ENCODE measurements at regions not wholly inside any gene's neighbourhood (a gene's known extent, or its start where the extent isn't known, plus 50 kb on each side); places are given as distances from the start of the nearest gene placed in this dataset.

DNA sequence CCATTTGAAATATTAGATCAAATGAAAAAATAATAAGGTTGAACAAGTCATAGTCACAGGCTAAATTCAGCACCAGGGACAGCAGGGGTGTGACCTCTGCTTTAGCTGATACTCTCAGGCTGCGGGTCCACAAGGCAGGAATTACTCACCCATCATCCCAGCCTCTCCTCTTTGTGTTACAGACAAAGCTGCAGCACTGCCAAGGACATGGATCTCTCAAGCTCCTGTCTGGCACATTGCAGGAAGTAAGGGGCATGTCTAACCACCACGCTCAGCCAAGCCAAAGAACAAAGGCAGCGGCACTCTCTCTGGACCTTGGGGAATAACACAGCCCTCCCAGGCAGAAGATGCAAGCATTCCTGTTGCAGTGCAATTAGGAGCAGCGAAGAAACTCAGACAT lies 783.8 kb downstream of the VRK1 start:
- no peak for DNase-seq (ENCODE audit: low read depth)

DNA sequence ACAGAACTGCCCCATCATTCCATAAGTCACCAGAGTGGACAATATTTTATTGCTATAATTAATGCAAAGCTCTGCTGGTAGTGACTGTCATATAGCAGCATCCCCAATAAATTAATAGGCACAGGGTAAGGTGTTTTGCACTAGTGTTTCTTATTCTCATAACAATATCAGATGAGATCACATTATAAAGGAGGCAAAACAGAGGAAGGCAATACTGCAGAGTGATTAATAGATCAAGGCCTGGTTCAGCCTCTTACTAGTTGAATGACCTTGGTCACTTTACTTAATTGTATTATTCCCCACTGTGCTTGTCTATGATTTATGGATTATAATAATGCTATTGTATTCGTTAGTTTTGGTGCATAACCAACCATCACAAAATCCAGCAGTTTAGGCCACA lies 784.8 kb downstream of the VRK1 start:
- DNase-seq (ENCODE audit: low read depth) = no peak

DNA sequence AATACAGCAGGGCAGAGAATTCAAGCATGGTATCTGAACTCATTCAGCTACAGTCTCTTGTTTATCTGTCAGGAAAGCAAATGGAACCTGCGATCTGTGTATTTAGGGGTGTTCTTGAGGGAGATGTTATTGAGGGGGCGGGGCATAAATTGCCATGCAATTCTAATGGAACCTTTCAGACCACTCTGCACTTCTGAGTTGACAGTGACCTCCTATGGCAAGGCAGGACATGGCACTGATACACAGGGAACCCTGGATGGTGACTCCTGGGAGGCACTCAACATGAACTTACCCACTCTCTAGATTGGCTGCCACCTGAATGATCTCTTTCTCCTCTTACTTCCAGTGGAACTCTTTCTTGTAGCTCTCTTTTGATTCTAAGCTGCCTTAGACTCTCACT lies 787.3 kb downstream of the VRK1 start:
- no peak for DNase-seq (ENCODE audit: low read depth)

DNA sequence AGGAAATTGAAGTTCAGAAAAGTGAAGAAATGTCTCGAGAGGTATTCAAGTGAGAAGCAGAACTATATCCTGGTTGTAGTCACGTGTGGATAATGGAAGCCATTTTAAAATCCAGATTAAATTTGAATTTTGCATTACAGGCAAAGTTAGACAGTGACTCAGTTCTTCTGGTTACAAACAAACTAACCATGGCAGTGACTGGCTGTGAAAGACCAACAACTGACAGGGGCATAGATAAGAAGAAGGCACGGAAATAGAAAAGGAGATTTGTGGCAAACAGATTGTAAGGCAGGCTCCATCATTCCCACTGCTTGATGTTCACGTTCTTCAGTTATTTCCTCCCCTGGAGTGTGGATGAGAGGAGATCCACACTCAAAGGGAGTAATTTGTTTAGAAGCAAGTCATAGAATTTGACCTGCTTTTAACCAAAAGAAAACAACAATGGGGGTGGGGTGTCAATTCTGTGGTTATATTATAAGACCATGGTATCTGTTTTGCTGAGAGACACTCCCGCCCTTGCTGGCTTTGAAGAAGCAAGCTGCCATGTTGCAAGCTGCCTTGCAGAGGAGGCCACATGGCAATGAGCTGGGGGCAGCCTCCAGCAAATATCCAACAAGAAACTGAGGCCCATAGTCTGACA lies 795.3 kb downstream of the VRK1 start:
- no peak for DNase-seq (ENCODE audit: low read depth)

DNA sequence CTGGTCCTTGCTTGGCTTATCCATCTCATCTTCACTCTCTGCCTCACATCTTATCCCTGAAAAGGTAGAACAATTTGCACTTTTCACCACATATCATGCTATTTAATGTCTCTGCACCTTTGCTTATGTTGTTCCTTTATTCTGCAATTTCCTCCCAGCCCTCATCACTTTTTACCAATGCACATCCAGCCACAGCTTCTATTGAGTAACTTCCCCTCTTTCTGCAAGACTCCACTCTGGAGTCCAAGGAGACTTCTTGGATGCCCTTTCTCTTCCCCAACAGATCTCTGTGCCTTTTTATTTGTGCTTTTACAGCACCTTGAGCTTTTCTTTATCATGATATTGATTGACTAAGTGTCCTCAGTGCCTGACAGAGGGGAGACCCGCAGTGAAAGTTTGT lies 797.1 kb downstream of the VRK1 start:
- DNase-seq (ENCODE audit: low read depth) = no peak

DNA sequence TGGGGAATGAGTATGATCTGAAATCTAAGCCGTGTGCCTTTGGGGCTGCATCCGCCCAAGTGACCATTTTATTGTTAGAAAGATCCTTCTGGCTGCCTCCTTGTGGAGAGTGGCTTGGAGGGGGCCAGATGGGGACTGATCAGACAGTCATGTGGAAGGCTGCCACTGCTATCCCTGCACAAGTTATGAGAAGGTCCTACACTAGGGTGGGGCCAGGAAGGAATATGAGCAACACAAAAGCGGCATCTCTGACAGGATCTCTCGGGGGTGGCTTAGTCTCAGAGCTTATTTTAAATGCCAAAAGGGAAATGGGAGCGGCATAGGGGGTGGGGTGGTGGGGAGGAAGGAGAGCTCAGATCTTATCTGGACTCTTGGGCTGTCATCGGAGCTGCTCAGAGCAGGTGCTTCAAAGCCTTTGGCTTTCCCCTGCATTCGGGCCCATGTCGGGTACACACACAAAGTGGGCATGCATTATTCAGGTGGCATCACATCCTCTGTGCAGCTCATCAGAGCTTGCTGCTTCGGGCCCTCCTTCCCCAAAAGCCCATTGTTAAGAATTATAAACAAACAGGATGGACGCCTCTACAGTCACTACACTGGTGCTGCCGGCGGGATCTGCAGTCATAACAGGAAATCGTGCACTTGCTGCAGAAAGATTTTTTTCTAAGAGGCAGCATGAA lies 805.4 kb downstream of the VRK1 start:
- peak; percentile 22 for DNase-seq (ENCODE audit: low read depth)

DNA sequence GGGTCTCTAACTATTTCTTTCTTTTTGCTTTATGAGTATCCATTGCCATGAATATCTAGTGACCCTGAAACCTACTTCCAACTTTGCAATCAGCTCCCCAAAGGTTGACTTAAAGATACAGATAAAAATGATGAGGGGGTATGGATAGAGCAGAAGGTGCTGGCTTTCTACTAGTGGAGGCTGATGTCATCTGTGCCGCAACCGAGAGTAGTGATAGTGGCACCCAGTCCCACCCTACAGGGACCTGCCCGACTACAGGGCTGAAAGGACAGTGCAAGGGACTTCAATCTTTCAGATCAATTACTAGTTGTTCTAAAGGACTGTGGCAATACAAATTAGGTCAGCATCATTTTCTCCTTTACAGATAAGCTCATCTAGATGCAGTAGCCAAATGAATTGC lies 806.0 kb downstream of the VRK1 start:
- no peak for DNase-seq (ENCODE audit: low read depth)

DNA sequence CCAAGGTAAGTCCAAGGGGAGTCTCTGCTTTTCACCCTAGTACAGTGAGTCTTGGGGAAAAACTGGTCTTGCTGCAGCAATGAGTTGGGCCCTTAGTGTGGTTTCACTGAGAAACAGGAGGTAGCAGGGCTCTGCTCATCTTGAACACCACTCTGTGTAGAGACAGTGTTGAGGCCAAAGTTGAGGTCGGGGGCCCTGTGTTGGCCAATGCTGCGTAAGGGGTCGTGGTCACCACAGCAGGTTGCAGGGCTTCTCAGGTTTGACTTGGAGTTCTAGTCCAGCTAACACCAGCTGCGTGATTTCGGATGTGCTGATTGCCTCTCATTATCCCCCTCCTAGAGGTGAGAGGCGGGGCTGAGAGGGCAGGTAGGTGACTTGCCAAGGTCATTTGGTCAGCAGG lies 807.5 kb downstream of the VRK1 start:
- DNase-seq (ENCODE audit: low read depth) = no peak

DNA sequence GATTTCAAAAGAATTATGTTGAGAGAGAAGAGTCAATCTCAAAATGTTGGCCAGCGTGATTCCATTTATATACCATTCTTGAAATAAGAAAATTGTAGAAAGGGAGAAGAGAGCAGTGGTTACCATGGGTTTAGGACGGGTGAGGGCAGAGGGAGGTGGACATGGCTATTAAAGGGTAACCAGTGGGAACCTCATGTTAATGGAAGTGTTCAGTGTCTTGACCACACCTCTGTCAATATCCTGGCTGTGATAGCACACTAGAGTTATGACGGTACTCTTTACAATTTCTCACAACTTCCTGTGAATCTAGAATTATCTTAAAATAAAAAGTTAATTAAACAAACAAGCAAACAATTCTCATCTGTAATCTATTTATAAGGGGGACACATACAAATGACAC lies 821.2 kb downstream of the VRK1 start:
- DNase-seq (ENCODE audit: low read depth) = no peak

DNA sequence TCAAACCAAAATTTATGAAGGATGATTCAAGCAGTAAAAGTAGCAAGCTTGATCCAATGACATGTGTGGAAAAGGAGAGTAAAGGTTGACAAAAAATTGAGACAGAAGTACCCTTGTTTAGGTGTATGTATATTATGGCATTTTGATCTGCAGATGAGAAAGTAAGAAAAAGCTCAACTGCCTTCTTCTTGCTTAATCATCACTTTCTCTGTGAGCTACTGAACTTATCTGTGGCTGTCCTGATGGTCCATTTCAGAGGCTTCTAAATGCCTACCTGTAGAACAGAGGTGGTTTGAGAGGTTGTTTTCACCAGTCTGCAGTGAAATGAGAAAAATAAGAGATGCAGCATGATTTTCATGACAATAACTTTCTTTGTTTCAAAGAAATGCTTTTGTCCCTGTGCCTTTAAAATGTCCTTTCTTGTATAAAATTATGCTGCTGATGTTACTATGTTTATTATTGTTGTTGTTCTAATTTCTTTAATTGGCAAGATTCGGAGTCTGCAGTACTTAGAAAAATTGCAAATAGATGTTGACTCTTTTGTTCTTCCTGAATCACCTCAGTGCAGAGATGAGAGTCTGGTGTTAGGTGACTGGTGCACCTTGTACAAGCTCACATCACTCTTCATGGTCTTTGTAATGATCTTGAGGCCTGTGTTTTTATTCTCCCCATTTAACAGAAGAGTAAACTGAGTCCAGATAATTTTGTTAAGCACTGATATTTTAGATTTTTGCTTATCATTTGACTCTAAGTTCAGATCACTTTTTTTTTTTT lies 821.9 kb downstream of the VRK1 start:
- no peak for DNase-seq (ENCODE audit: low read depth)

DNA sequence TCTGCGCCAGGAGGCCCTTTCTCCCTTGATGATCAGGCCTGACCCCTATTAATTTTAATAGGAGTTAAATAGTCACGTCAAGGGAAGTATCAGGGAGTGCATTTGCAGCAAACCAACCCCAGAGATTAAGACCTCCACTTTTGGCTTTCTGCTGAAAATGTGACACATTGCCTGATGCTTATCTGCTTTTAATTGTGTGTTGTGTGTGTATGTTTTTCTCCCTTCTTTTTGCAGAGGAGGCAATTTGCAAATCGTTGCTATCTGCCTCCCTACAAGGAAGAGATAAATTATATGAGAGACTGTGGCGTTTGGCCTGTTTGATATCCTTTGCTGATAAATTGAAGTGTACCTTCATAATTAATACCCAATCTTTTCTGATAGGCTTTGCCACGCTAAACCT lies 822.9 kb downstream of the VRK1 start:
- DNase-seq (ENCODE audit: low read depth) = no peak

DNA sequence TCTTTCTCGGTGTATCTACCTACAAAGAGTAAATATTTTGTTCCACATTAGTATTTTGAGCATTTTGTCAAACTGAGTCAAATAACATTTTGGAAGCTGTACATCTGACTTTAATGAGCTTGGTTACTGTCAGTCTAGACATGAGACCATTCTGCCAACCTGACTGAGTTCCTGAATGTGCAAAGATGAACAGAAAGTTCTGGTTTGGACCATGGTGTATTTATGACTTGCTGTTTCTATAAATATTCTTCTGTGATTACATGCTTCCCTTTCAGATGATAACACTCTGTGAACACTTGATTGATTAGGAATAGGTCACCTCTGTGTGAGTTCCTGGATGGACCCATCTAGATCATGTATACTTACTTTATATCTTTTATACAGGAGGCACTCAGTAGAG lies 827.8 kb downstream of the VRK1 start:
- no peak for DNase-seq (ENCODE audit: low read depth)

DNA sequence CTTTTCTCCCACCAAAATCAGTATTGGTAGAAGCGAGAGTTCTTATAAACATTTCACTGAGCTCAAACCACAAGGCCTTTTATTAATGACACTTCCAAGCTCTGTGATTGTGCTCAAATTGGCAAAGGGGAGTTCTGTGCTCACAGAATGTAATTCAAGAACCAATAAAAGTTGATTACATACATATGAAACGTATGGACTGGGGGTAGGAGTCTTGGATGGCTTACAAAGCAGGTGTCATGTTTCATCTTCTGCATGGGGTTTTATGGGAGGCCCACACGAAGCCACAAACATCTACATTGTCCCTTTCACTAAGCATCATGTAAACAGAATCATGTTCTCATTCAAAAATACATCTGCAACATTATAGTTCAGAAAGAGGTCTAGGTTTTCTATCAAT lies 828.3 kb downstream of the VRK1 start:
- no peak for DNase-seq (ENCODE audit: low read depth)

DNA sequence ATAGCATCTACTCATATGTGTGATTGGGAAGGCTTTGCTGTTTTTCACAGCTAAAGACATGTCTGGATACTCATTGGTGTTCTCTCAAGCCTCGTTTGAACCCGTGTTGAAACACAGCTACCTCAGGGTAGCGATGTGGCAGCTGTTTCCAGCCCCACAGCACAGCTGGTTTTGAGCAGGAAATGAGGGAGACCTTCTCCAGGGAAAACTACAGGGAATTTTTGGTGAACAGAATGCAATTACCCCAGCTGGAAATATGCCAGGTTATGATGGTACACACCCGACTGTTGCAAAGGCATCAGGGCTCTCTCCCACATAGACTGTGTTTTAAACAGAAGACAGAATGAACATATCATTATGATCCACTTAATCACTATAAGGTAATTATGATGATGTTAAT lies 828.9 kb downstream of the VRK1 start:
- no peak for DNase-seq (ENCODE audit: low read depth)

DNA sequence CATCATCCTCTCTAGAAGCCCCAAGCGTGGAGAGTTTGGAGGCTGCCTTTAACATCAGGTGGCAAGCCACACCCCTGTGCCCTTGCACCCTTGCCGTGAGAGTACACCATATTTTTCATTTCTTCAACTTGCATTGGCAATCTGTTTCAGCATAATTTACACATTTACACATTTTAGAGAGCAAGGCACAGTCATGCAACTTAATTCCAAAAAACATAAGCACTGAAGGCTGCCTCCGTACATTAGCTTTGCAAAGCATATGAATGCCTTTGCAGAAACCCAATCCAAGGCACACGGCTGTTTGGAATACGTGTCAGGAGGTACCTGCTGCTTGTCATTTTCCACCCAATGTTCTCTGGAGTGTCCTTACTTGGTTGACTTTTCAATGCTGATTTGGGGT lies 833.1 kb downstream of the VRK1 start:
- DNase-seq (ENCODE audit: low read depth) = no peak

DNA sequence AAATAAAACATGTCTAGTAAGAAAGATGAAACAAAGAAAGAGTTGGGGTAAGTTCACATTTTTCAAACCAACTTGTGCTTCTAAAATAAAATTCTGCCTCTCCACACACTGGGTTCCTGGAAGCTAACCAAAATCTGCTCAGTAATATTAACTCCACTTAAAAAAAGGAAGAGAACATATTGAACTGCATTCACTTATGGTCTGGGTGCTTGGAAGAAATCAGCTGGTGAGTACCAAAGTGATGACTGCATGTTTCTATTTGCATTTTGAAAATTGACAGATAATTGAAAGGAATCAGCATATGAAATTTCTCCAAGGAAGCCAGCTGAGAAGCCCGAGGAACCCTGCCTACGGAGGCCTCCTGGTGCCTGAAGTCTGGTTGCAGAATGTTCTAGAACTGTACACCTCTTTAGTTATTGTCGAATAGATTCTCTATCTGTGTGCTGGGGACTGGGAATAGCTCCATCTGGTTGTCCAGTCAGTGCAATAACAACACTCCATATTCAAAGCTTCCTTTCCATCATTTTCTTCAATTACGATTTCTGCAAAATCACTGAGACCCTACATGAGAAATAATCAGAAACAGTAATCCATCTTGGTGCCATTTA lies 836.1 kb downstream of the VRK1 start:
- DNase-seq (ENCODE audit: low read depth) = no peak

DNA sequence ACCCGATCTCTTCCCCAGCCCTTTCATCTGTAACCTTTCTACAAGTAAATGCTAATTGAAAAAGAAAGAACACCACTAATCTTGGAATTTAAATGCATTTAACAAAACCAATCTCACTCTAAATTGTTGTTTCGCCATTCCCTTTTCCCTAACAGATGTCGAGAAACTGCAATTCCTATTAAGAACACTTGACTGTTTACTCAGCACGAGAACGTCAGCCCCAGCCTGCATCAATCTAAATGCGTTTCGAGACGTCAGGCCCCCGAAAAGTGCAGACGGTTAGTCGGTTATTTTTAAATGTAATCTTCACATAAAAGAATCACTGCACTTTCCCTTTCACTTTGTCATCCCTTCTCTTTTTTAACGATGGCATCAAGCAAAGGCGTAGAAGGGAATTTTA lies 837.6 kb downstream of the VRK1 start:
- DNase-seq (ENCODE audit: low read depth) = no peak

DNA sequence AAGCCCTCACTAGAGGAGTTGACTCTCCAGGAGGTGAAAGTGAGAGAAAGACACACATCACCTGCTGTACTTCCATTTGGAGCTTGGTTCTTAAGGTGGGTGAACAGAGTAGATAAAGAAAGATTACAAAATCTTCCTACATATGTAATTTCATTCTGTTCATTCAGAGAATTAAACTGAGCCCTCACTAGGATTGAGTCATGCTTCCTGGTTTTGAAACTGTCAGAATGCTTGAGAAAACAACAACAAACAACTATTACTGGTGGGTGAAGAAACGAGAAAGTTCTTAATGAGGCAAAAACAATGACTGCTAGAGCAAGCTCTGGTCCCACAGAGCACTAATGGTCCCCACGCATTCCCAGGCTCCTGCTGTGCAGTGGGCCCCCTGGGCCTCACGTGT lies 841.7 kb downstream of the VRK1 start:
- DNase-seq (ENCODE audit: low read depth) = no peak

DNA sequence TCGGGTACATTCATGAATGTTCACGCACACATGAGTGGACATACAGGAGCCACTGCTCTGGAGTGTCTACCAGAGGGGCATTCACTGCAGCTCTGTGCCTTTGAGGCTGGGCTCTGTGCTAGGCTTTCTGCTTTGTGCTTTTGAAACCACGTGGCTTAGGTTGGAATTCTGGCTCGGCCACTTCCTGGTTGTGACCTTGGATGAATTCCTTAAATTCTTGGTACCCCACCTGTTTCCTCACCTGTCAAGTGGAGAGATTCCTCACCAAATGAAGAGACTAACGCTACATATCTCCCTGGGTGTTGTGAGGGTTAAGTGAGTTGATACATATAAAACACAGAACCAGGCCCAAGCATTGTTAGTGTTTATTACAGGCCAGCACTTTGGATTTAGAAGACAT lies 842.8 kb downstream of the VRK1 start:
- no peak for DNase-seq (ENCODE audit: low read depth)

DNA sequence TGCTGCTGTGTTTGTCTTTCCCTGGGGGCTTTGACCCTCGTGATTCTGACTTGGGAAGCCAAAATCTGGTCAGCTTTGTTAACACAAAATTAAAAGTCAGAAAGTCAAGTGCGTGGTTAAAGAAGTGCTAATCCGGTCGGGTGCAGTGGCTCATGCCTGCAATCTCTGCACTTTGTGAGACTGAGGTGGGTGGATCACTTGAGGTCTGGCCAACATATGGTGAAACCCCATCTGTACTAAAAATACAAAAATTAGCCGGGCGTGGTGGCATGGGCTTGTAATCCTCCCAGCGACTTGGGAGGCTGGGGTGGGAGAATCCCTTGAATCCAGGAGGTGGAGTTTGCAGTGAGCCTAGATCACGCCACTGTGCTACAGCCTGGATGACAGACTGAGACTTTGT lies 844.6 kb downstream of the VRK1 start:
- DNase-seq (ENCODE audit: low read depth) = no peak

DNA sequence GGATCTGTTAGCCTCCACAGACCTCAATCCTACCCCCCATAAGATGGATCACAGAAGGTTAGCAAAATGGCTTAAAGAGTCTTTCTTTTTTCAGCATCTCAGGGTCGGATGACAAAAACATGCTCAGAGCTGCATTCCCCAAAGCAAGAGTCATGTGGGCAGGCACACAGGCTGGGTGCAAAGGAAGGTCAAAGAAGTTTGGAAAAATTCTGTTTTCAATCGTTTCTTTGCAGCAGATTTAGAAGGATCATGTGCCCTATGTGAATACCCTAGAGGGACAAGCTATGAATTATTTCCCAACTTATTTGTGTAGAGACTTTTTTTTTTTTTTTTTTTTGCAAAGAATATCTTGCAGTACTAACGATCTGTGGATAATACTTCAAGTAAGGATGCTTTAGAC lies 845.4 kb downstream of the VRK1 start:
- DNase-seq (ENCODE audit: low read depth) = no peak

DNA sequence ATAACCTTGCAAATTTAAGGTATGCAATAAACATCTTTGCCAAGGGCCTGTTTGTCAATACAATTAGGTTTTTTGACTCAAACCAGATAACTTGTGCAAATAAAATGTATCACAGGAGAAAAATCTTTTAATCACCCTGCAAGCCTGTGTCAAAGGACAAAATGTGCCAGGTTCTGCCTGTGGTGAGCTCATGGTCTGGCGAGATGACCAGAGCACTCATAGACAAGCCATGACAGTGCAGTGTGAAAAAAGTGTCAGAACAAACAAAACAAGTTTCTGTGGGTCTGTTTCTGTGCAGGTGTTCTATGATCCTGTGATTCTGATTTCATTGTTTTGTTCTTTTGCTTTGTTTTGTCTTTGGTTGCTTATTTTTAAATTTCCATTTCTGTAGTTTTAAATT lies 847.2 kb downstream of the VRK1 start:
- no peak for DNase-seq (ENCODE audit: low read depth)

DNA sequence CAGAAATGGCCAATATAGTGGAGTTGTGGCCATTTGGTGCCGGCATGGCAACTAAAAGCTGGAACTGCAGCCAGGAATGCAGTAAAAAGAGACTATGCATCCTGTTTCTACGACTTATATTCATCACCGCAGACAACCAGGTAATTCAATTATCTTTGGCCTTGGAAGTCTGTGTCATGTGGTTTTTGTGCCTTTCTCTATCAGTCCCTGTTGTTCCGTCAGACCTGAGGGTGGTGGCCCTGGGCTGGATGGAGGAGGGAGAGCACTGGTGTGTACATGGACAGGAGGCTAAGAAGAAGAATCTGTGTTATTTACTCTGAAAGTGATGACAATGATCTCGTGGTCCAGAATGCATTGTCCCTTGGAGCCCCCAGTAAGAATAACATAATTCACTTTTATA lies 852.6 kb downstream of the VRK1 start:
- DNase-seq (ENCODE audit: low read depth) = no peak

Measured in stimulated activated CD8-positive, alpha-beta memory T cell treated with anti-CD3 and anti-CD28 coated beads, Interleukin-4, amount 100 ng/mL, for 24 hours (primary cell).